Caco-2 (cell line): ENCODE measurements at regions not wholly inside any gene's neighbourhood (a gene's known extent, or its start where the extent isn't known, plus 50 kb on each side); places are given as distances from the start of the nearest gene placed in this dataset.

Source experiments
- BruUV-seq: library from RNA; stranded (reverse); fragments of 400-500 nt; replicated peaks from 2 replicates; lab custom pipeline; 2021; lab: Mats Ljungman, UMichigan
- CTCF ChIA-PET: fragments of 300-600 bp; sonication (Branson Sonifier 250); formaldehyde crosslinking; loops from one replicate; lab custom pipeline; 2022; ENCODE audit warnings: antibody characterized with exemption; lab: Charles Lee
- POLR2A ChIA-PET: fragments of 300-600 bp; sonication (Branson Sonifier 250); formaldehyde crosslinking; loops from one replicate; lab custom pipeline; 2022; ENCODE audit warnings: antibody characterized with exemption; lab: Charles Lee
- DNase-seq, 2 experiments: peaks; one replicate each; pipeline versions ENCODE4 v3.0.0 to v3.0.0-alpha.2; 2020 to 2022
- H3K27me3 ChIP-seq: replicated peaks from 2 replicates; pipeline ENCODE4 v1.6.0; 2011; ENCODE audit warnings: low read length; ENCODE audit not compliant: control insufficient read depth, insufficient read depth
- H3K36me3 ChIP-seq: 2 replicates; pipeline ENCODE4 v1.5.1; 2011; ENCODE audit warnings: low read length; ENCODE audit not compliant: control insufficient read depth, insufficient read depth
- H3K4me1 ChIP-seq: fragments of 250-450 bp; sonication (Bioruptor Pico); 2 replicates; pipeline ENCODE4 v1.5.1; 2020; ENCODE audit warnings: mild to moderate bottlenecking
- H3K4me3 ChIP-seq: 2 replicates; pipeline ENCODE4 v1.5.1; 2011; ENCODE audit warnings: low read depth, mild to moderate bottlenecking, control low read depth, low read length
- H3K9me3 ChIP-seq: fragments of 250-450 bp; sonication (Bioruptor Pico); 2 replicates; pipeline ENCODE4 v1.5.1; 2020; ENCODE audit warnings: mild to moderate bottlenecking, moderate library complexity
- H3K27ac Mint-ChIP-seq: one replicate; pipeline ENCODE4 v1.8.0; 2022; ENCODE audit warnings: mixed read lengths; ENCODE audit not compliant: unreplicated experiment
- H3K27me3 Mint-ChIP-seq: one replicate; pipeline ENCODE4 v1.8.0; 2022; ENCODE audit warnings: mixed read lengths; ENCODE audit not compliant: insufficient read depth, unreplicated experiment
- H3K36me3 Mint-ChIP-seq: one replicate; pipeline ENCODE4 v1.8.0; 2022; ENCODE audit warnings: mild to moderate bottlenecking, mixed read lengths; ENCODE audit not compliant: insufficient read depth, unreplicated experiment
- H3K4me1 Mint-ChIP-seq: one replicate; pipeline ENCODE4 v1.8.0; 2022; ENCODE audit warnings: low read depth, mixed read lengths; ENCODE audit not compliant: unreplicated experiment
- H3K4me3 Mint-ChIP-seq: one replicate; pipeline ENCODE4 v1.8.0; 2022; ENCODE audit warnings: mild to moderate bottlenecking, moderate library complexity, mixed read lengths; ENCODE audit not compliant: unreplicated experiment
- H3K9me3 Mint-ChIP-seq: one replicate; pipeline ENCODE4 v1.8.0; 2022; ENCODE audit warnings: mixed read lengths; ENCODE audit not compliant: unreplicated experiment
- CTCF ChIP-seq, 2 experiments: fragments of 200-600 bp in 1 of 2; IDR thresholded peaks; 1 replicate in 1 of 2; 2 replicates in 1 of 2; pipeline versions ENCODE4 v1.5.1 to v1.8.0; 2011 to 2022; ENCODE audit warnings: antibody characterized with exemption in 1 of 2, control low read depth in 1 of 2, inconsistent platforms in 1 of 2, low read depth in 1 of 2, low read length in 1 of 2, mild to moderate bottlenecking in 1 of 2, moderate library complexity in 1 of 2; ENCODE audit not compliant: insufficient read depth in 1 of 2, severe bottlenecking in 1 of 2, unreplicated experiment in 1 of 2
- intact Hi-C: fragments of 100-400 bp; cut with micrococcal nuclease; formaldehyde crosslinking; loops from one replicate; pipeline ENCODE4 v1.10.0; 2022; ENCODE audit not compliant: unreplicated experiment

GRCh38 chr16:17532338-17532995, 61.7 kb upstream of the XYLT1 start:
- POLR2A ChIA-PET = no interaction called here

GRCh38 chr16:17529982-17530760, 59.4 kb upstream of the XYLT1 start:
- CTCF ChIA-PET = no interaction called here
- no peaks in the 10 kb centered on the region for H3K27me3 Mint-ChIP-seq
- H3K27me3 ChIP-seq = no peaks in the 10 kb centered on the region
- H3K27ac Mint-ChIP-seq = no peak overlapping the region
- intact Hi-C loops = no loop called here
- DNase-seq = no peak
- H3K36me3 ChIP-seq = no peaks in the 10 kb centered on the region
- no peaks in the 10 kb centered on the region for H3K9me3 ChIP-seq
- BruUV-seq = no TSS peak
- no peaks in the 10 kb centered on the region for H3K4me1 ChIP-seq
- H3K4me1 Mint-ChIP-seq = no peaks in the 10 kb centered on the region
- H3K36me3 Mint-ChIP-seq = peaks cover 6% of the 10 kb centered on the region
- TF ChIP-seq CTCF (IDR thresholded peaks at IDR 0.05; ENCODE audit: insufficient read depth in 1 of 2, low read depth in 1 of 2, low read length in 1 of 2, severe bottlenecking in 1 of 2, unreplicated experiment in 1 of 2) = no peak
- peaks cover 10% of the 10 kb centered on the region for H3K9me3 Mint-ChIP-seq
- POLR2A ChIA-PET = no interaction called here
- no peak overlapping the region for H3K4me3 Mint-ChIP-seq
- no peak overlapping the region for H3K4me3 ChIP-seq

More at GRCh38 chr16:17532338-17532995, 61.7 kb upstream of the XYLT1 start:
- Histone ChIP-seq H3K4me1 (no peaks in the 10 kb centered on the region), H3K27me3 (no peaks in the 10 kb centered on the region), H3K36me3 (no peaks in the 10 kb centered on the region), H3K4me3 (no peak overlapping the region), H3K9me3 (no peaks in the 10 kb centered on the region)
- Mint-ChIP-seq H3K27me3 (peaks cover 3% of the 10 kb centered on the region), H3K27ac (no peak overlapping the region), H3K4me3 (no peak overlapping the region), H3K9me3 (peaks cover 10% of the 10 kb centered on the region), H3K4me1 (no peaks in the 10 kb centered on the region), H3K36me3 (no peaks in the 10 kb centered on the region)
- CTCF ChIA-PET = interaction anchor here (0.6 kb wide), 1 partner anchor 17 kb away, joined by 3 read pairs; no protein-coding TSS in a partner anchor
- BruUV-seq = no TSS peak
- no peak for TF ChIP-seq CTCF (IDR thresholded peaks at IDR 0.05; ENCODE audit: insufficient read depth in 1 of 2, low read depth in 1 of 2, low read length in 1 of 2, severe bottlenecking in 1 of 2, unreplicated experiment in 1 of 2)
- no peak for DNase-seq
- intact Hi-C loops = no loop called here

GRCh38 chr16:17526956-17527937, 56.5 kb upstream of the XYLT1 start:
- no peak for TF ChIP-seq CTCF (IDR thresholded peaks at IDR 0.05; ENCODE audit: insufficient read depth in 1 of 2, low read depth in 1 of 2, low read length in 1 of 2, severe bottlenecking in 1 of 2, unreplicated experiment in 1 of 2)
- H3K4me1 Mint-ChIP-seq = no peaks in the 10 kb centered on the region
- Histone ChIP-seq H3K27me3 (no peaks in the 10 kb centered on the region), H3K36me3 (no peaks in the 10 kb centered on the region), H3K4me3 (no peak overlapping the region), H3K4me1 (no peaks in the 10 kb centered on the region), H3K9me3 (no peaks in the 10 kb centered on the region)
- CTCF ChIA-PET = no interaction called here
- intact Hi-C loops = no loop called here
- H3K9me3 Mint-ChIP-seq = peaks cover 10% of the 10 kb centered on the region
- H3K27me3 Mint-ChIP-seq = no peaks in the 10 kb centered on the region
- DNase-seq = no peak
- no peak overlapping the region for H3K27ac Mint-ChIP-seq
- POLR2A ChIA-PET = no interaction called here
- no TSS peak for BruUV-seq
- peaks cover 6% of the 10 kb centered on the region for H3K36me3 Mint-ChIP-seq
- no peak overlapping the region for H3K4me3 Mint-ChIP-seq
